ENCODE measurements at regions not wholly inside any gene's neighbourhood (a gene's known extent, or its start where the extent isn't known, plus 50 kb on each side); places are given as distances from the start of the nearest gene placed in this dataset.
A peak's percentile ranks its signal among the peaks of the same experiment; 100 is the strongest.

GRCh38 chr5:5588887-5589826, 166.7 kb downstream of the ICE1 start:
- CTCF ChIA-PET: no interaction called here
- intact Hi-C loops (cut with micrococcal nuclease): no loop called here
- ATAC-seq (no peak), DNase-seq (no peak)
- no peak overlapping the region for H3K27ac ChIP-seq (ENCODE audit: low read depth, low read length)
- no peak overlapping the region for H3K4me3 ChIP-seq (ENCODE audit: low read length)
- Mint-ChIP-seq H3K4me1 (no peaks in the 10 kb centered on the region), H3K9me3 (peaks cover 0 to 3% (median 0%) of the 10 kb centered on the region in 11 donors), H3K36me3 (no peaks in the 10 kb centered on the region), H3K4me3 (no peak overlapping the region), H3K27me3 (peaks cover 6 to 41% (median 9%) of the 10 kb centered on the region in 5 donors), H3K27ac (no peak overlapping the region)
- POLR2A ChIA-PET: no interaction called here
- H3K9me3 ChIP-seq (ENCODE audit: control insufficient read depth in 2 of 3, low read length in 3 of 3): no peaks in the 10 kb centered on the region
- H3K36me3 ChIP-seq (ENCODE audit: control insufficient read depth in 2 of 3, insufficient read depth in 3 of 3, low read length in 3 of 3): no peaks in the 10 kb centered on the region
- H3K4me1 ChIP-seq (ENCODE audit: control insufficient read depth in 2 of 2, insufficient read depth in 2 of 2, low read length in 2 of 2): no peaks in the 10 kb centered on the region
- no peaks in the 10 kb centered on the region for H3K27me3 ChIP-seq (ENCODE audit: control insufficient read depth in 2 of 2, insufficient read depth in 2 of 2, low read length in 2 of 2)

DNA sequence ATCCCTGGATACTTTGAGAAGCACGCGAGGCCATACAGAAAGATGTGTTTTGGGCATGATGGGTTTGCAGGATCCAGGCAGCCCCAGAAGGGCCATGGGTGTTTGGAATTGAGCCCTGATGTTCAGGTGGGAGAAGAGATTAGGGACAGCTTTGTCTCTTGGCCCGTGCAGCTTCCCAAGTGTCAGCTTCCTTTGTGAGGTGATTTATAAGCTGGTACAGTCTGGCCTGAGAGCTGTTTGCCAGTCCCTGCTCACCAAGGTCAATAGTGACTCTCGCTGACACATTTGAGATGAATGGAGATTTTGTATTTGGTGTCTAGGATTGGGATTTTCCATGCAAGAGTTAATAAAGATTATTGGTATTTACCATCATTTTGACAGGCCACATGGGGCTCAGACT, 165.9 kb downstream of the ICE1 start:
- Mint-ChIP-seq H3K4me3 (no peak overlapping the region), H3K36me3 (no peaks in the 10 kb centered on the region), H3K27ac (no peak overlapping the region), H3K27me3 (peaks cover 0 to 41% (median 9%) of the 10 kb centered on the region in 5 donors), H3K9me3 (no peaks in the 10 kb centered on the region), H3K4me1 (no peaks in the 10 kb centered on the region)
- H3K27me3 ChIP-seq (ENCODE audit: control insufficient read depth in 2 of 2, insufficient read depth in 2 of 2, low read length in 2 of 2): no peaks in the 10 kb centered on the region
- no peak overlapping the region for H3K4me3 ChIP-seq (ENCODE audit: low read length)
- ATAC-seq: no peak
- H3K9me3 ChIP-seq (ENCODE audit: control insufficient read depth in 2 of 3, low read length in 3 of 3): no peaks in the 10 kb centered on the region
- DNase-seq: no peak
- POLR2A ChIA-PET: no interaction called here
- no peaks in the 10 kb centered on the region for H3K4me1 ChIP-seq (ENCODE audit: control insufficient read depth in 2 of 2, insufficient read depth in 2 of 2, low read length in 2 of 2)
- intact Hi-C loops (cut with micrococcal nuclease): no loop called here
- no peaks in the 10 kb centered on the region for H3K36me3 ChIP-seq (ENCODE audit: control insufficient read depth in 2 of 3, insufficient read depth in 3 of 3, low read length in 3 of 3)
- CTCF ChIA-PET: no interaction called here
- H3K27ac ChIP-seq (ENCODE audit: low read depth, low read length): no peak overlapping the region

GRCh38 chr5:5587474-5587873, 165.0 kb downstream of the ICE1 start:
- Mint-ChIP-seq H3K9me3 (no peaks in the 10 kb centered on the region), H3K4me3 (no peak overlapping the region), H3K36me3 (no peaks in the 10 kb centered on the region), H3K27me3 (peaks cover 0 to 32% (median 9%) of the 10 kb centered on the region in 5 donors), H3K4me1 (no peaks in the 10 kb centered on the region), H3K27ac (peak overlapping the region in 1 of 9 donors; percentile 17)
- intact Hi-C loops (cut with micrococcal nuclease): no loop called here
- Histone ChIP-seq H3K4me1 (ENCODE audit: control insufficient read depth in 2 of 2, insufficient read depth in 2 of 2, low read length in 2 of 2) (no peaks in the 10 kb centered on the region), H3K4me3 (ENCODE audit: low read length) (no peak overlapping the region), H3K9me3 (ENCODE audit: control insufficient read depth in 2 of 3, low read length in 3 of 3) (no peaks in the 10 kb centered on the region), H3K27ac (ENCODE audit: low read depth, low read length) (no peak overlapping the region), H3K27me3 (ENCODE audit: control insufficient read depth in 2 of 2, insufficient read depth in 2 of 2, low read length in 2 of 2) (no peaks in the 10 kb centered on the region), H3K36me3 (ENCODE audit: control insufficient read depth in 2 of 3, insufficient read depth in 3 of 3, low read length in 3 of 3) (no peaks in the 10 kb centered on the region)
- ATAC-seq (no peak), DNase-seq (no peak)
- CTCF ChIA-PET: no interaction called here
- POLR2A ChIA-PET: no interaction called here

DNA sequence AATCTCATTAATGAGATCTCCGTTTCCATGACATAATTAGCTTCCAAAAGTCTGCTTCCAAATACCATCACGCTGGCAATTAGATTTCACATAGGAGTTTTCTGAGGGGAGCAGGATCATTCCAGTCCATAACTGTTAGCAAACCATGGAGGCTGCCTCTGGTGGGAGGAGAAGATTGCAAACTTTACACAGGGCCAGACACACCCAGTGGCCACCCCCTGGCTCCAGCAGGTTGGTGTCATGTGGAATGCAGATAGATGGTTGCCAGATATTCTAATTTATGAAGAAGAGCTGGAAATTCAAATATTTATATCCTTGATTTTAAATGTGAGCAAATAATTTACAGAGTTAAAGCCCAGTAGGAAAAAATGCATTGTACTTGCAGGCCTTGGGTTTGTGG, 164.2 kb downstream of the ICE1 start:
- Mint-ChIP-seq H3K36me3 (no peaks in the 10 kb centered on the region), H3K4me1 (no peaks in the 10 kb centered on the region), H3K9me3 (no peaks in the 10 kb centered on the region), H3K27me3 (peaks cover 0 to 32% (median 9%) of the 10 kb centered on the region in 5 donors), H3K4me3 (no peak overlapping the region), H3K27ac (peak overlapping the region in 1 of 9 donors; percentile 34)
- Histone ChIP-seq H3K4me1 (ENCODE audit: control insufficient read depth in 2 of 2, insufficient read depth in 2 of 2, low read length in 2 of 2) (no peaks in the 10 kb centered on the region), H3K36me3 (ENCODE audit: control insufficient read depth in 2 of 3, insufficient read depth in 3 of 3, low read length in 3 of 3) (no peaks in the 10 kb centered on the region), H3K4me3 (ENCODE audit: low read length) (no peak overlapping the region), H3K27ac (ENCODE audit: low read depth, low read length) (no peak overlapping the region), H3K9me3 (ENCODE audit: control insufficient read depth in 2 of 3, low read length in 3 of 3) (no peaks in the 10 kb centered on the region), H3K27me3 (ENCODE audit: control insufficient read depth in 2 of 2, insufficient read depth in 2 of 2, low read length in 2 of 2) (no peaks in the 10 kb centered on the region)
- ATAC-seq: no peak
- ChIA-PET CTCF (no interaction called here), POLR2A (no interaction called here)
- intact Hi-C loops (cut with micrococcal nuclease): no loop called here
- no peak for DNase-seq

- ATAC-seq (no peak), DNase-seq (no peak)
- H3K36me3 ChIP-seq (ENCODE audit: control insufficient read depth in 2 of 3, insufficient read depth in 3 of 3, low read length in 3 of 3): no peaks in the 10 kb centered on the region
- H3K4me3 Mint-ChIP-seq: no peak overlapping the region
- H3K27ac Mint-ChIP-seq: no peak overlapping the region
- no peak overlapping the region for H3K4me3 ChIP-seq (ENCODE audit: low read length)
- H3K27me3 Mint-ChIP-seq: peaks cover 0 to 32% (median 9%) of the 10 kb centered on the region in 5 donors
- ChIA-PET CTCF (no interaction called here), POLR2A (no interaction called here)
- H3K27ac ChIP-seq (ENCODE audit: low read depth, low read length): no peak overlapping the region
- intact Hi-C loops (cut with micrococcal nuclease): no loop called here
- H3K36me3 Mint-ChIP-seq: no peaks in the 10 kb centered on the region
- no peaks in the 10 kb centered on the region for H3K9me3 Mint-ChIP-seq
- H3K4me1 ChIP-seq (ENCODE audit: control insufficient read depth in 2 of 2, insufficient read depth in 2 of 2, low read length in 2 of 2): no peaks in the 10 kb centered on the region
- H3K4me1 Mint-ChIP-seq: no peaks in the 10 kb centered on the region
- H3K9me3 ChIP-seq (ENCODE audit: control insufficient read depth in 2 of 3, low read length in 3 of 3): no peaks in the 10 kb centered on the region
- H3K27me3 ChIP-seq (ENCODE audit: control insufficient read depth in 2 of 2, insufficient read depth in 2 of 2, low read length in 2 of 2): no peaks in the 10 kb centered on the region
These were observed 163.4 kb downstream of the ICE1 start for GRCh38 chr5:5585751-5586341.

- no peak overlapping the region for H3K4me3 Mint-ChIP-seq
- H3K4me1 Mint-ChIP-seq: no peaks in the 10 kb centered on the region
- ChIA-PET POLR2A (no interaction called here), CTCF (no interaction called here)
- Histone ChIP-seq H3K4me1 (ENCODE audit: control insufficient read depth in 2 of 2, insufficient read depth in 2 of 2, low read length in 2 of 2) (no peaks in the 10 kb centered on the region), H3K36me3 (ENCODE audit: control insufficient read depth in 2 of 3, insufficient read depth in 3 of 3, low read length in 3 of 3) (no peaks in the 10 kb centered on the region), H3K27ac (ENCODE audit: low read depth, low read length) (no peak overlapping the region), H3K27me3 (ENCODE audit: control insufficient read depth in 2 of 2, insufficient read depth in 2 of 2, low read length in 2 of 2) (no peaks in the 10 kb centered on the region), H3K4me3 (ENCODE audit: low read length) (no peak overlapping the region), H3K9me3 (ENCODE audit: control insufficient read depth in 2 of 3, low read length in 3 of 3) (no peaks in the 10 kb centered on the region)
- no peak for DNase-seq
- peaks cover 0 to 27% (median 9%) of the 10 kb centered on the region in 5 donors for H3K27me3 Mint-ChIP-seq
- H3K9me3 Mint-ChIP-seq: no peaks in the 10 kb centered on the region
- no peak overlapping the region for H3K27ac Mint-ChIP-seq
- H3K36me3 Mint-ChIP-seq: no peaks in the 10 kb centered on the region
- intact Hi-C loops (cut with micrococcal nuclease): no loop called here
- no peak for ATAC-seq
These were observed 162.3 kb downstream of the ICE1 start for GRCh38 chr5:5584751-5585150.

DNA sequence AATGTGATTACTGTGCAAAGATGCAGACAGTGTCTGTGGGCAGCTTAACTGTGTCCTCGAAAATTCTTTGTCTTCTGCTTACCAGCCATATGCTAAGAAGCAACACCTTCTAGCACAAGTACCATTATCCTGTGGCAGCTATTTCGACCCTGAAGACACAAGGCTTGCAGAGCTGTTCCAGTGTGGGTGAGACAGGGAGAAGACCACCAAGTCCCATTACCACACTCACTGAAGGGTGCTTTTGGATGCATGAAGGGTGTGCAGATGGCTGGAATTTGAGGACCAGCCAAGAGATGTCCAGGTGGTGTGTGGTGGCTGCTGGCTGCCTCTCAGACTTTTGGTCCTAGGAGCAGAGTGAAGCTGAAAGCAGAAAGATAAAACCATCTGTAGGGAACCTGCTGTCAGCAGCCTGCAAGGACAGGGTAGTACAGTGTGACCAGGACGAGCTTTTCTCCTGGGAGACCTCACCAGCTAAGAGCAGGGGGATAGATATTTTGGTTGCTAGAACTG, 161.8 kb downstream of the ICE1 start:
- Mint-ChIP-seq H3K27me3 (peaks cover 0 to 25% (median 9%) of the 10 kb centered on the region in 5 donors), H3K9me3 (no peaks in the 10 kb centered on the region), H3K4me3 (no peak overlapping the region), H3K4me1 (no peaks in the 10 kb centered on the region), H3K36me3 (no peaks in the 10 kb centered on the region), H3K27ac (no peak overlapping the region)
- CTCF ChIA-PET: no interaction called here
- H3K4me1 ChIP-seq (ENCODE audit: control insufficient read depth in 2 of 2, insufficient read depth in 2 of 2, low read length in 2 of 2): no peaks in the 10 kb centered on the region
- no peaks in the 10 kb centered on the region for H3K36me3 ChIP-seq (ENCODE audit: control insufficient read depth in 2 of 3, insufficient read depth in 3 of 3, low read length in 3 of 3)
- POLR2A ChIA-PET: no interaction called here
- no peak overlapping the region for H3K27ac ChIP-seq (ENCODE audit: low read depth, low read length)
- DNase-seq (no peak), ATAC-seq (no peak)
- no peak overlapping the region for H3K4me3 ChIP-seq (ENCODE audit: low read length)
- no peaks in the 10 kb centered on the region for H3K27me3 ChIP-seq (ENCODE audit: control insufficient read depth in 2 of 2, insufficient read depth in 2 of 2, low read length in 2 of 2)
- intact Hi-C loops (cut with micrococcal nuclease): no loop called here
- H3K9me3 ChIP-seq (ENCODE audit: control insufficient read depth in 2 of 3, low read length in 3 of 3): no peaks in the 10 kb centered on the region

All from naive thymus-derived CD4-positive, alpha-beta T cell (primary cell).